ENCODE measurements at regions not wholly inside any gene's neighbourhood (a gene's known extent, or its start where the extent isn't known, plus 50 kb on each side); places are given as distances from the start of the nearest gene placed in this dataset.

- no peak for TF ChIP-seq ZFX (IDR thresholded peaks at IDR 0.05)
- no peak for TF ChIP-seq CTCF (conservative IDR thresholded peaks at IDR 0.05)
- H3K27ac ChIP-seq: no peak overlapping the region
These were observed 58.6 kb upstream of the PTCHD4 start for GRCh38 chr6:48169635-48170034.

Measured in C4-2B (cell line).